ENCODE measurements at regions not wholly inside any gene's neighbourhood (a gene's known extent, or its start where the extent isn't known, plus 50 kb on each side); places are given as distances from the start of the nearest gene placed in this dataset.

GRCh38 chr2:128791985-128792320, 473.3 kb upstream of the HS6ST1 start:
- TF ChIP-seq CTCF (IDR thresholded peaks at IDR 0.05; ENCODE audit: low read length) (no peak), EZH2 (optimal IDR thresholded peaks at IDR 0.05; ENCODE audit: low read depth, low read length) (no peak), EZH2phosphoT487 (IDR thresholded peaks at IDR 0.05; ENCODE audit: low read length) (no peak)
